OCI-LY7 (cell line): ENCODE measurements at regions not wholly inside any gene's neighbourhood (a gene's known extent, or its start where the extent isn't known, plus 50 kb on each side); places are given as distances from the start of the nearest gene placed in this dataset.

Experiments
- CTCF ChIP-seq: fragments of 200-600 bp; sonication (generic); conservative IDR thresholded peaks from 2 replicates; pipeline ENCODE4 v1.5.1; 2014; ENCODE audit warnings: mild to moderate bottlenecking, antibody characterized with exemption, low read length, moderate library complexity, mixed read lengths
- EZH2phosphoT487 ChIP-seq: fragments of 200-600 bp; sonication (generic); IDR thresholded peaks from 2 replicates; pipeline ENCODE4 v1.6.1; 2018; ENCODE audit warnings: low read depth, borderline replicate concordance, mild to moderate bottlenecking, mixed run types, antibody characterized with exemption, low read length, moderate library complexity, mixed read lengths

DNA sequence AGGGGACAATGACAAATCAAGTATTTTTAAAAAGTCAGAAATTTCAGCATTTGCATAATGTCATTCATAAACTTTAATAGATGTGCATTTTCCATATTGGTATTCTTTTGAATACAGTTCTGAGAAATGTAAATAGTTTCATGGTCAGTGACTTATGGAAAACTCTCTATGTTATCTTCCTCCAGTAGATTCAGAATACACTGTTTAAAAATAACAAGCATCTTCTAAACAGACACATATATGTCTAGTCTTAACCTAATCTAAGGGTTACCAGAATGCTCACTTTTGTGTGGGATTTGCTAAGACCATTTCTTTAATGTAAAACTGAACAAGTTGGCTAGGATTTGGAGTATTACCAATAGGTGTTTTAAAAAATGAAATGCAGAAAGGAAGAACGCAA, 119.8 kb upstream of the SGCG start:
- no peak for TF ChIP-seq EZH2phosphoT487
- TF ChIP-seq CTCF: no peak
